Hepatocyte (in vitro differentiated cells): ENCODE measurements at regions not wholly inside any gene's neighbourhood (a gene's known extent, or its start where the extent isn't known, plus 50 kb on each side); places are given as distances from the start of the nearest gene placed in this dataset.

Experiments
- CTCF ChIP-seq: fragments of 200-600 bp; sonication (generic); IDR thresholded peaks from 2 replicates; pipeline ENCODE4 v1.5.1; 2016; ENCODE audit warnings: antibody characterized with exemption, mild to moderate bottlenecking; ENCODE audit not compliant: poor library complexity
- EZH2phosphoT487 ChIP-seq: fragments of 200-600 bp; sonication (generic); IDR thresholded peaks from one replicate; pipeline ENCODE4 v1.6.1; 2018; ENCODE audit warnings: antibody characterized with exemption, mild to moderate bottlenecking, low read depth, moderate library complexity; ENCODE audit not compliant: unreplicated experiment, severe bottlenecking

- TF ChIP-seq CTCF (no peak), EZH2phosphoT487 (no peak)
Measured at GRCh38 chr15:38635170-38635569, 70.6 kb upstream of the RASGRP1 start.
